ENCODE measurements at regions not wholly inside any gene's neighbourhood (a gene's known extent, or its start where the extent isn't known, plus 50 kb on each side); places are given as distances from the start of the nearest gene placed in this dataset.
"Not testable (repeated sequence)": the region's sequence is repeated elsewhere in the genome, so short reads cannot be mapped to it uniquely, and the experiment has no call there.

DNA sequence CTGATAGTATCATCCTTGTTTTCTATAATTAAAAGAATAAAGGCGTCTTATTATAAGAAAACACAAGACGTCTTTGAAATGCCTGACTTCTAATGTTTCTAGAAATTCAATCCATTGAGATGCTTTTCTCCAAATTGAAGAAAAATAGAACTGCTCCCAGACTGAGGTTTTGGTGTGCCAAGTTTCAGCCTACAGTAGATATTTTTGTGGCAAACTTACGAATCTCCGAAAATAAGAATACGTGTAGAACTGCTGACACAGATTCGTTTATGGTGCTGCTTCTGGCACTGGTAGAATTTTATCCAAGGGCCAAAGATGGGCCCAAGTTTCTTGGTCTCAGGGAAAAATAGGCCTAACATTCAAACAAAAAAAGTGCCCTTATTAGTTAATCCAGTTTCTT lies 554.5 kb upstream of the NR5A2 start:
- DNase-seq: no peak

DNA sequence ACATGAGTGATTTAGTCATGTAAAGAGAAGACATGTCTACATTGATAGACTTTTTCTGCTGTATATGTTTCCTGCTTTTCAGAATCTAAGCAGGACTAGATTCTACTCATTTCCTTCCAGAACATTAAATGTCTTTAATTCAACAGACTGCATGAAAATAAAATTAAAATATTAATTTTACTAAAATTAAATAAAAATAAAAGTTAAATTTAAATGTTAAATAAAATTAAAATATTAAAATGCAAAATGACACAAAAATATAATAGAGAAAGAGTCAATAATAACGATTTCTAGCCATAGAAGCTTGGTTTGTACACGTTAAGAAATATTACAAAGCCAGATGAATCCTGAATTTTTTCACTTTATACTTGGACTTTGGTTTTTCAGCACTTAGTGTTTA lies 552.8 kb upstream of the NR5A2 start:
- no peak for DNase-seq

DNA sequence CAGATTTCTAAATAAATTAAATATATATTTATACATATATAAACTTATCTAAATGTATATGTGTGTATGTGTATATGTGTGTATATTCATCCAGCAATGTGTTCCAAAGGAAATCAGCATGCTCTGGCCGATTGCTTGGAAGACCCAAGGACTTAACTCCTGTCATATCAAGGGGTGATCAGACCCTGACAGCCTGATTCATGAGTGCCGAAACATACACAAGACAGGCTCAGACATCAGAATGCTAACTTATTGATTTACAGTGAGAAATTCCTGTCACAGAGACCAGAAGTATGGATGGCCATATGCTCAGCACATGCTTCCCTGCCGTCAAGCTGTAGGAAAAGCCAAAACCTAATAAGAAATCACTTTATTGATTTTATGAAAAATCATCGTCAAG lies 545.1 kb upstream of the NR5A2 start:
- no peak for DNase-seq

GRCh38 chr1:199489594-199489993 lies 537.9 kb upstream of the NR5A2 start:
- no peak for DNase-seq

GRCh38 chr1:199490769-199491527 lies 536.6 kb upstream of the NR5A2 start:
- DNase-seq: no peak

- DNase-seq: no peak
Measured at GRCh38 chr1:199495432-199495831, 532.1 kb upstream of the NR5A2 start.

DNA sequence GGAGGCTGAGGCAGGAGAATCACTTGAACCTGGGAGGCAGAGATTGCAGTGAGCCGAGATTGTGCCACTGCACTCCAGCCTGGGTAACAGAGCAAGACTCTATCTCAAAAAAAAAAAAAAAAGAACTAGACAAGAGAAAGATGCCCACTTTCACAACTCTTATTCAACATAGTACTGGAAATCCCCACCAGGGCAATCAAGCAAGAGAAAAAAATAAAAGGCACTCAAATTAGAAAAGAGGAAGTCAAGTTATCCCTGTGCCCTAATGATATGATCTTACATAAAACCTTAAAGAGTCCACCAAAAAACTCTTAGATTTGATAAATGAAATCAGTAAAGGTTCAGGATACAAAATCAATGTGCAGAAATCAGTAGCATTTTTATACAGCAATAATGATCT lies 528.7 kb upstream of the NR5A2 start:
- DNase-seq: not testable (repeated sequence)

DNA sequence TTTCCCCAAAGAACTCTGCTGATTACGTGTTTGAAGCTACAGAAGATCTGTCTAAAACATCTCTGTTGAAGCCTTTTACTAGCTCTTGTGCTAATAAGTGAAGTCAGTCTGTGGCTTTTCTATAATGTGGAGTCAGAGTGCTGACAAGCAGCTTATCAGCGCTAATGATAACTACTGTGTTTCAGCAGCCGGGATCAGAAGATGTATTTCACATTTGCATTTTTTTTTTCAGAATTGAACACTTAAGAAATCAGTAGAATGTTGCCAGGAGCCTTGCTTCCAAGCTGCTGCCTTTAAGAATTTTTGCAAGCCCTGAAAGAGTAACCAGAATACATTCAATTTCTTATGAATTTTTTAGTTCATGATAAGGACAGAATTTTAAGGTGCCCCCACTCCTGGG lies 519.4 kb upstream of the NR5A2 start:
- no peak for DNase-seq

DNA sequence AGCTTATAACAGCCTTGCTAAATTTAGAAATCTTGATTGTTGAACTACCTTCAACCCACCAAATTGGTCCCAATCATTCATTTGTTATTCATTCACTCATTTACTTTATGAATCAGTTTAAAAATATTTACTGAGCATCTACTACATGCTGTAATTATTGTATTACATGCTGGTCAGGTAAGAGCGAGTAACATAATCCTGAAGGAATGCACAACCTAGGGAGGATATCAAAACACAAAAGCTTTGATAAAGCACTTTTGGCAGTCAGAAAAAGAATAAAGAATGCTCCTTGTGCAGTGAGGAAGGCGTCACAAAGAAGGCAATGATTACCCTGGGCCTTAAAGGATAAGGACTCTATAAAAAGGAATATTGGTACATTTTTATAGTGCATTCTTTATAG lies 518.9 kb upstream of the NR5A2 start:
- DNase-seq: no peak

GRCh38 chr1:199509456-199509855 lies 518.1 kb upstream of the NR5A2 start:
- no peak for DNase-seq

- no peak for DNase-seq
Measured at GRCh38 chr1:199510314-199510713, 517.2 kb upstream of the NR5A2 start.

DNA sequence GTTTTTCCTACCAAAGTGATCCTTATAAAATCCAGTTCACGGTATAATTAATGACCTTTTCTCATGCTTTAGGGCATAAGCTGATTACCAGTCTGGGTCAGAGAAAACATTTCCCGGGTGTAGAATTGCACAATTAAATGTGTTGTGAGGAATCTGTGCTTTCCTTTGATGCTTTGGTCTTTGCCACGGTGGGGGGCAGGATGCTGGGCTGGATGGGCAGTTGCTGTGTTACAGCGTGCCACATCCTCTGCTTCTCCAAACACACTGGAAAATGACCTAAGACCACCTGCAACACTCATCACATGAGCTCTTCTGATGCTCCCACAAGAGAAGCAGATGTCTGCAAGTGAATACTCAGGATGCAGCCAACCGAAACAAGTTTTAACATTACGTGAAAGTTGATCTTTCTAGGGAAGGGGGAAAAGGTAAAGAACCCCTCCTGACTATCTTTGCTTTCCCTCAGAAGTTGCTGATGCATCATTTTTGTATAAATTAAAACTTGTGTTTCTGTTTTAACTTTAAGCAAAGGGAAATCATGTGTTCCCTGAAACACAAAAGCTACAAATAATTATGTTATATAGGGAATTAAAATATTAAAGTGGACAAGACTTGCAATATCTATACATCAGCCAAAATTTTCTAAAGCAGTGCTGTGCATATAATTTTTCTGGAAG lies 515.3 kb upstream of the NR5A2 start:
- no peak for DNase-seq

DNA sequence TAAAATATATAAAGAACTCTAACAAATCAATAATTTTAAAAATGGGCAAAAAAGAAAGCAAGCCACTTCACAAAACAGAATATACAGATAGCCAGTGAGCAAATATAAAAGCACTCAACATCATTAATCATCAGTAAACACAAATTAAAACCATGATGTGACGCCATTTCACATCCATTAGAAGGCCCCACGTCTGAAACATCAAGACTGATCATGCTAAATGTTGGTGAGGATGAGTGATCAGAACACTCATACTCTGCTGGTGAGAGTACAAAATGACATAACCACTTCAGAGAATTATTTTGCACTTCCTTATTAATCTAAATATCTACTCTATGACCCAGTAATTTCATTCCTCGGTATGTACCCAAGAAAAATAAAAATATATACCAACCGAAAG lies 512.2 kb upstream of the NR5A2 start:
- no peak for DNase-seq

GRCh38 chr1:199522338-199522737 lies 505.2 kb upstream of the NR5A2 start:
- no peak for DNase-seq

- DNase-seq: no peak
Measured at GRCh38 chr1:199522936-199523335, 504.6 kb upstream of the NR5A2 start.

DNA sequence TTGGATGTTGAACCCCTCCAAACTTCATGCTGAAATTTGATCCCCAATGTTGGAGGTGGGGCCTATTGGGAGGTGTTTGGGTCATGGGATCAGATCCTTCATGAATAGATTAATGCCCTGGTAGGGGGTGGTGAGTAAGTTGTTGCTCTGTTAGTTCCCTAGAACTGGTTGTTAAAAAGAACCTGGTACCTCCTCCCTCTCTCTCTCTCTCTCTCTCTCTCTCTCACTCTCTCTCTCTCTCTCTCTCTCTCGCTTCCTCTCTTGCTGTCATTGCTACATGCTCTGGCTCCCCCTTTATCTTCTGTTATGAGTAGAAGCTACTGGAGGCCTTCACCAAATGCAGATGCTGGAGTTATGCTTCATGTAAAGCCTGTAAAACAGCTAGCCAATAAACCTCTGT lies 498.2 kb upstream of the NR5A2 start:
- no peak for DNase-seq

- DNase-seq: not testable (repeated sequence)
Measured at GRCh38 chr1:199533361-199533760, 494.1 kb upstream of the NR5A2 start.

GRCh38 chr1:199545780-199546179 lies 481.7 kb upstream of the NR5A2 start:
- no peak for DNase-seq

- DNase-seq: no peak
Measured at GRCh38 chr1:199546323-199546722, 481.2 kb upstream of the NR5A2 start.

DNA sequence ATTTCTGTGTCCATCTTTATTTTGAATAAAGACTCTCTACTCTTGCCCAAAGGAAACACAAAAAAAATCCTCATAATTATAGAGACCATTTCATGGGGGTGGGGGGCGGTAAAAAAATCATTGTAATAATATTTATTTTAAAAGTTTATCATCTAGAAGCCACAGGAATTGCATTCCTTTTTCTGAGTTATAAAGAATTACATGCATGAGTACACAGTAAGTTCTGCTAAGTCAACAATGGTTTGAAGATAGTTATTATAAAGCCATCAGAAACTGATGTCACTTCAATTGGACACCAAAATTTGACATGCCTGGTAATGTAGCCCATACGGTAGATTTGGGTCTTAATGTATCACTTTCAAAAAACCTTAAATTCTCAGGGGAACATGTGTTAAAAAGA lies 478.1 kb upstream of the NR5A2 start:
- DNase-seq: no peak

DNA sequence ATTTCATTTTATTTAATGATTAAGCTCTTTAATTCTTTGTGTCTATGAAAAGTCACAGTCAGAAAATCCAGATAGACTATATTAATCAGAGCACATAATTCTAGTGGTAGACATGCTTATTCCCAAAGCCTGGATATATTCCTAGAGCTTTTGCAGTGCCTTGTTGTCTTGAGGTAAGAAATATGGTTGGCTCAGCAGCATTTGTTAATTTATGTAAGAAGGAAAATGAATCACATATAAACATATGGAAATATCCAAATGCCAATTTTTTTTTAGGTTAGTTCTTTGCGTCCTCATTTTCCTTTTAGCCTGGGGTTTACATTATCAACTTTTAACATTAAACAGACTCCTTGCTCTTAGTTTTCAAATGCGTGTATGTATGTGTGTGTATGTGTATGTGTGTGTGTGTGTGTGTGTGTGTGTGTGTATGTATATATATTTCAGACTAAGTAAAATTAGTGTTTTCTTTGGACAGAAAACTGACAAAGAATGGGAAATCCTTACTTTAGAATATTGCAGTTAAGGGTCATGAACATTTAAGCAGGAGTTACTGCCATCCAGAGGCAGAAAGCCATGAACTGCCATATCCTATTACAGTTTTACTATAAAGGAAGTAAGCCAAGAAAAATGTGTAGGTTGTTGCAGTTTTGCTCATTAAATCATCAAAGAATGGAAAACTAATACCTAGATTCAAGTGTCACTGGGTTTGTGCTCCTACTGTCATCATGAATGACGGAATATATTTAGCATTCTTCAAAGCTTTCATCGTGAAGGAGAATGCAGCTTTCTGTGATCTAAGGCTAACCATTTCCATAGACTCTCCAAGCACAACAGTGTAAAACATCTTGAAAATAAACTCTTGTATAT lies 477.1 kb upstream of the NR5A2 start:
- no peak for DNase-seq

DNA sequence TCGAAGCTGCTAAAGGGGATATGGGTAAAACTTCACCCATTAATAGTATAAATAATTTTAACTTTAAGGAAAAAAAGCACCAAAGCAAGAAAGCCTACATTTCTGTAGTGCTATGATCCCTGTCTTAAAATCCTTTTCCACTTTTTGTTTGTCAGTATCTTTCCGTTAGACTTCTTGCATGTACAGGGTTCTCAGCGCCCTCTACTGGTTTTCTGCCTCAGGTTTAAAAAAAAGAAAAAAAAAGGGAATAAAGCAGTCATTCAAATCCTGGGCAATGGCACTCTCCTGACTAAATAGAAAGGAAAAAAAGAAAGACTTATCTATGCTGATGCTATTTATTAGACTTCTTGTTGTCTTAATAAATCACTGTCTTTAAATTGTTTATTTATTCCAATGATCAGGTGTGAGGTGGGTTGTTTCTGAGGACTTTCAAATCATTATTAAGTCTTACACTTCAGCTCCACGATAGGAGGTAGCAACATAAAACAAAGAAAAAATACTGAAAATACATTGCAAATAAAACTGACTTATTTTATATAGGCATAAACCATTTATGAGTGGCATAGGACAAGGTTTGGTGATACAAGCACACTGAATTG lies 475.4 kb upstream of the NR5A2 start:
- peak; percentile 15 for DNase-seq

DNA sequence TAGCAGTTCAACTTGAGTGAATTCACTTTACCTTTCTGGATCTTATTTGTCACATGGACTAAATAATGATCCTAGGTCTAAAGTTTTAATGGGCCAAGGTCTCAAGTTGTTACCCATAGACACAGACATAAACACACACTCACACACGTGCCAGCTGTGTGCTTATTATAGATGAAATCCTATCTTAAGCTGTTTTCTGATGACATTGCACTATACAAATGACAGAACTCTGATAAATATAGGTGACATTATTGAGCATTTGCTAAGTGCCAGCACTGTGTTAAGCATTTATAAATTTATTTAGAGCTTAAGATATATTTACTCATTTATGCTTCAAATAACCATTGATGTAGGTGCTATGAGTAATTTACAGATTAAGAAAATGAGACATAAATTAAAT lies 474.4 kb upstream of the NR5A2 start:
- DNase-seq: no peak

Data from activated gamma-delta T cell treated with Interleukin-2 at 50 U/mL for 16 hours (primary cell).